ENCODE measurements at regions not wholly inside any gene's neighbourhood (a gene's known extent, or its start where the extent isn't known, plus 50 kb on each side); places are given as distances from the start of the nearest gene placed in this dataset.
A peak's percentile ranks its signal among the peaks of the same experiment; 100 is the strongest.

DNA sequence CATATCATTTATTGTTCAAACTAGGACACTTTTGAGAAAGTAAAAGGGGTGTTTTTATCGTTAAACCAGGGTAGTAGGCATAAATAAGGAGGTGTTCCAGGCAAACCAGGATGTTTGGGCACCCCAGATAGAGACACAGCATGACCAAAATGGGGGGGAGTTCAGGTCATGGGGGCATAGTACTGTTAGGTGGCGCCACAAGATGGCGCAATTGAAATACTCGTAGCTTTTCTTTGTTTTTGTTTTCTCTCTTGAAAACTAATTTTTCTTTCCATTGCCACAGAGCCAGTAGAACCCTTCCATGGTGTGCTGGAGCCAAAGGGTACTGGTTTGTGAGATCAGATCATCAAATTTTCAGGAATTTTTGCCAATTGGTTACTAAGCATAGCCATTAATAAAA lies 283.4 kb downstream of the BCOR start:
- Histone ChIP-seq H3K56ac (ENCODE audit: insufficient read length, low read depth, low read length) (no peak overlapping the region), H3K4ac (ENCODE audit: low read depth, low read length) (no peak overlapping the region), H3K9me3 (ENCODE audit: control insufficient read depth, low read depth, low read length) (no peaks in the 10 kb centered on the region), H3K23me2 (ENCODE audit: insufficient read length, low read depth, low read length, poor library complexity, severe bottlenecking) (peaks cover 5% of the 10 kb centered on the region), H4K5ac (ENCODE audit: insufficient read length, low read depth, low read length) (no peak overlapping the region), H2BK15ac (ENCODE audit: low read depth, low read length) (no peak overlapping the region), H3K18ac (ENCODE audit: insufficient read length, low read depth, low read length) (no peak overlapping the region), H3T11ph (ENCODE audit: low read length) (no peak overlapping the region), H3K27me3 (ENCODE audit: insufficient read depth, low read length) (no peaks in the 10 kb centered on the region; the same call in 1 of the 2 replicates), H4K20me1 (ENCODE audit: control insufficient read depth, insufficient read depth, insufficient read length) (no peaks in the 10 kb centered on the region), H2BK120ac (ENCODE audit: low read depth, low read length, poor library complexity, severe bottlenecking) (no peak overlapping the region), H2BK5ac (ENCODE audit: insufficient read length, low read length) (no peak overlapping the region), H2AK5ac (ENCODE audit: insufficient read length, low read length) (no peak overlapping the region), H2BK20ac (ENCODE audit: low read depth, low read length, poor library complexity, severe bottlenecking) (no peak overlapping the region), H3K79me2 (ENCODE audit: insufficient read depth, low read length) (no peaks in the 10 kb centered on the region), H3K23ac (ENCODE audit: insufficient read length, low read depth, low read length) (no peak overlapping the region), H3K27ac (ENCODE audit: insufficient read length, low read depth, low read length) (no peak overlapping the region), H3K79me1 (ENCODE audit: insufficient read depth, low read depth, low read length, poor library complexity, severe bottlenecking) (no peaks in the 10 kb centered on the region), H2BK12ac (ENCODE audit: insufficient read length, low read depth, low read length) (no peak overlapping the region), H2AFZ (ENCODE audit: low read length) (no peak overlapping the region), H3K9ac (ENCODE audit: extremely low read depth, insufficient read length, low read length) (no peak overlapping the region), H3K4me2 (ENCODE audit: insufficient read depth, insufficient read length, low read length) (no peak overlapping the region), H4K91ac (ENCODE audit: insufficient read length, low read depth, low read length) (no peak overlapping the region), H3K4me1 (ENCODE audit: insufficient read depth, low read length) (peaks cover 28% of the 10 kb centered on the region), H3K14ac (ENCODE audit: insufficient read depth, low read length) (no peak overlapping the region), H4K8ac (replicated peaks; ENCODE audit: insufficient read length, low read depth, low read length) (no peak overlapping the region)
- Mint-ChIP-seq H3K27me3 (ENCODE audit: low read depth) (peaks cover 6% of the 10 kb centered on the region), H3K36me3 (ENCODE audit: insufficient read depth in 1 of 3, low read depth in 3 of 3) (peaks cover 0 to 5% (median 0%) of the 10 kb centered on the region in 3 experiments; a peak in 2 of 7 replicates), H3K27ac (no peak overlapping the region), H3K4me1 (peaks cover 47 to 58% of the 10 kb centered on the region in 2 experiments), H3K4me3 (no peak overlapping the region), H3K9me3 (peaks cover 68 to 84% of the 10 kb centered on the region in 2 experiments)
- DNase-seq: no peak
- no CpG with 5 or more reads among the region's 4 CpGs for WGBS (ENCODE audit: extremely low coverage, insufficient read length, low lambda C conversion rate)
- TF ChIP-seq, protein P1, sequence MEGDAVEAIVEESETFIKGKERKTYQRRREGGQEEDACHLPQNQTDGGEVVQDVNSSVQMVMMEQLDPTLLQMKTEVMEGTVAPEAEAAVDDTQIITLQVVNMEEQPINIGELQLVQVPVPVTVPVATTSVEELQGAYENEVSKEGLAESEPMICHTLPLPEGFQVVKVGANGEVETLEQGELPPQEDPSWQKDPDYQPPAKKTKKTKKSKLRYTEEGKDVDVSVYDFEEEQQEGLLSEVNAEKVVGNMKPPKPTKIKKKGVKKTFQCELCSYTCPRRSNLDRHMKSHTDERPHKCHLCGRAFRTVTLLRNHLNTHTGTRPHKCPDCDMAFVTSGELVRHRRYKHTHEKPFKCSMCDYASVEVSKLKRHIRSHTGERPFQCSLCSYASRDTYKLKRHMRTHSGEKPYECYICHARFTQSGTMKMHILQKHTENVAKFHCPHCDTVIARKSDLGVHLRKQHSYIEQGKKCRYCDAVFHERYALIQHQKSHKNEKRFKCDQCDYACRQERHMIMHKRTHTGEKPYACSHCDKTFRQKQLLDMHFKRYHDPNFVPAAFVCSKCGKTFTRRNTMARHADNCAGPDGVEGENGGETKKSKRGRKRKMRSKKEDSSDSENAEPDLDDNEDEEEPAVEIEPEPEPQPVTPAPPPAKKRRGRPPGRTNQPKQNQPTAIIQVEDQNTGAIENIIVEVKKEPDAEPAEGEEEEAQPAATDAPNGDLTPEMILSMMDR (conservative IDR thresholded peaks at IDR 0.05): peak; percentile 65

Data from H9 (cell line).